Pancreas (tissue), 10 donors: ENCODE measurements at regions not wholly inside any gene's neighbourhood (a gene's known extent, or its start where the extent isn't known, plus 50 kb on each side); places are given as distances from the start of the nearest gene placed in this dataset.

Experiments
- ATAC-seq, 4 donors: fragments of 200-7000 bp; cut with Tn5 transposase; one replicate each; pipeline versions ENCODE4 v1.8.0 to v1.9.1; 2020; ENCODE audit warnings: mild to moderate bottlenecking in 4 of 4, moderate library complexity in 4 of 4
- DNase-seq, 6 donors: peaks; one replicate each; pipeline ENCODE4 v3.0.0-alpha.2; 2020
- FAIRE-seq: peaks from 2 replicates; lab custom pipeline; 2012; peaks lifted over from hg19 to GRCh38; lab: Jason Lieb, UNC
- H3K27ac ChIP-seq, 4 donors: fragments of 200-600 bp; sonication (generic); 1 replicate in 3 of 4; 2 replicates in 1 of 4; pipeline versions ENCODE4 v1.5.0 to v1.8.0; 2020
- H3K27me3 ChIP-seq, 4 donors: fragments of 200-600 bp; one replicate each; pipeline ENCODE4 v1.8.0; 2021
- H3K36me3 ChIP-seq, 3 donors: fragments of 200-600 bp; sonication (generic) in 1 of 3; one replicate each; pipeline versions ENCODE4 v1.5.0 to v1.8.0; 2020 to 2021
- H3K4me1 ChIP-seq, 3 donors: fragments of 200-600 bp; one replicate each; pipeline ENCODE4 v1.8.0; 2021
- H3K4me3 ChIP-seq, 4 donors: fragments of 200-600 bp; sonication (generic) in 2 of 4; one replicate each; pipeline versions ENCODE4 v1.5.0 to v1.8.0; 2020 to 2021
- H3K9me3 ChIP-seq, 4 donors: fragments of 200-600 bp; one replicate each; pipeline ENCODE4 v1.8.0; 2021
- CTCF ChIP-seq, 4 donors: fragments of 200-600 bp; sonication (generic) in 3 of 4; IDR thresholded peaks; one replicate each; pipeline versions ENCODE4 v1.5.0 to v1.8.0; 2021; ENCODE audit warnings: antibody characterized with exemption in 4 of 4
- WGBS, 2 donors: extraction: QIAGEN DNeasy Blood & Tissue Kit; methylation state at CpG; one replicate each; pipeline ENCODE4 v1.1.7; 2013; 5-methylcytosine and 5-hydroxymethylcytosine counted together
- intact Hi-C, 3 donors: fragments of 100-400 bp; cut with DNase I; formaldehyde crosslinking; loops; one replicate each; pipeline versions ENCODE4 v1.11.1 to v1.14.2; 2022
- donor health status: healthy with polysubstance abuse.
- donor health status: DM: no; HTN: no; CAD: no; lungs with moderate emphysema.
- donor health status: DM: no; HTN: no; CAD: no.
- donor health status: control.
- donor health status: control.
- donor health status: Bipolar disorder and iron deficiency.
- donor health status: DM: yes; HTN: yes; CAD: no.
- donor health status: DM: no; HTN: no; CAD: no.
- donor health status: DM: no; HTN: no; CAD: no.
- donor health status: DM: yes; HTN: yes; CAD: no.

DNA sequence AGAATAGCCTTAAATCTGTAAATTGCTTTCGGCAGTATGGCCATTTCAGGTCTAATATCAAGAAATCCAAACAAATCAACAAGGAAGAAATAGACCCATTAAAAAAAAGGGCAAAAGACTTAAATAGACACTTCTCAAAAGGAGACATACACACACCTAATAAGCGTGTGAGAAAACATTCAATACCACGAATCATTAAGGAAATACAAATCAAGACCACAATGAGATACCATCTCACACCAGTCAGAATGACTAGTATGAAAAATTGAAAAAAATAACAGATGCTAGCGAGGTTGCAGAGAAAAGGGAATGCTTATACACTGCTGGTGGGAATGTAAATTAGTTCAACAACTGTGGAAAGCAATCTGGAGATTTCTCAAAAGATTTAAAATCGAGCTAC lies 243.2 kb downstream of the DSEL start:
- intact Hi-C loops = no loop called here

DNA sequence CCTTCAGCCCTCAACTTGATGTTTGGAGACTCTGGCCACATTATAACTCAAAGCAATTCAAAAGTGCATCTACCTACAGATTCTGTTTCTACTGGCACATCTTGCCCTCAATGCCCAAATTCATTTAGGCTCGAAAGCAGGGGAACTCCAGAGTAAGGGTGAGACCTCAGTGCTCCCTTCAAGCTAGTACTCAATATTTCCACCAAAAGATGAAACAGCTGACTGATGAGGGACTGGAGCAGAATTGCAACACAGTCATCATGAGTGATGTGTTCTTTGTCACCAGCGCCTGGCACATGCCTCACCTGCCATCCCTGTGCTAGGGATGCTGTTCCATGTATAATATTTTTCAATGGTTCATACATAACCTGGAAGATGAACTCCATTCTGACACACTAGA lies 247.3 kb downstream of the DSEL start:
- no peak for ATAC-seq
- no peak for TF ChIP-seq CTCF (IDR thresholded peaks at IDR 0.05)
- H3K27me3 ChIP-seq = no peaks in the 10 kb centered on the region
- no peak for FAIRE-seq
- no peak overlapping the region for H3K4me3 ChIP-seq
- no peak for DNase-seq
- H3K4me1 ChIP-seq = no peaks in the 10 kb centered on the region
- H3K36me3 ChIP-seq = no peaks in the 10 kb centered on the region
- H3K27ac ChIP-seq = no peak overlapping the region
- no peaks in the 10 kb centered on the region for H3K9me3 ChIP-seq
- 43 to 62% methylated on average over 2 of the region's 2 CpGs for WGBS, 2 donors
- intact Hi-C loops = no loop called here

More for the DNA sequence above, 243.2 kb downstream of the DSEL start:
- DNase-seq (no peak), FAIRE-seq (no peak), ATAC-seq (no peak)
- no peak for TF ChIP-seq CTCF (IDR thresholded peaks at IDR 0.05)
- no peaks in the 10 kb centered on the region for H3K36me3 ChIP-seq
- no peak overlapping the region for H3K4me3 ChIP-seq
- WGBS, 2 donors = 57 to 75% methylated on average over 5 of the region's 5 CpGs
- H3K9me3 ChIP-seq = no peaks in the 10 kb centered on the region
- no peaks in the 10 kb centered on the region for H3K4me1 ChIP-seq
- H3K27me3 ChIP-seq = no peaks in the 10 kb centered on the region
- no peak overlapping the region for H3K27ac ChIP-seq

DNA sequence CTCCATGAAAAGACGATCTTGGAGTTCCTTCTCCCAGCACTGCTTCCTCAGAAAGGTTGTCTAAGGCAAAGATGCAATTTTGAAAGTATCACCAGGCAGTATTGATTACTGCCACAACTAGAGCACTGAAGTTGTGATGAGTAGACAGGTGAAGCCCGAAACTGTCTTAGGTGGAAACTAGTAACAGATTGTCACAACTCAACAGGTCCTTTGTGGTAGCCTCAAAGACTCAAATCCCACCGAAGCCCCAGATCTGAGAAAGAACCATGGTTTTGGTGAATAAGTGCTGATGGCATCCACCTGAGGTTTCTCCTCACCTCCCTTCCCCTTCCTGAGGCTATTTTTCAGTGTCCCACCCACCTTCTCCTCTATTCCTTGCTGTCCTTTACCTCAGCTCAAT lies 248.0 kb downstream of the DSEL start:
- DNase-seq (no peak), ATAC-seq (no peak), FAIRE-seq (no peak)
- Histone ChIP-seq H3K4me1 (no peaks in the 10 kb centered on the region), H3K36me3 (no peaks in the 10 kb centered on the region), H3K9me3 (no peaks in the 10 kb centered on the region), H3K27ac (no peak overlapping the region), H3K27me3 (no peaks in the 10 kb centered on the region), H3K4me3 (no peak overlapping the region)
- TF ChIP-seq CTCF (IDR thresholded peaks at IDR 0.05) = no peak
- 51 to 56% methylated on average over 3 of the region's 3 CpGs for WGBS, 2 donors
- intact Hi-C loops = no loop called here

GRCh38 chr18:67266246-67267237 lies 250.0 kb downstream of the DSEL start:
- Histone ChIP-seq H3K36me3 (no peaks in the 10 kb centered on the region), H3K27me3 (no peaks in the 10 kb centered on the region), H3K4me1 (no peaks in the 10 kb centered on the region), H3K27ac (no peak overlapping the region), H3K4me3 (no peak overlapping the region), H3K9me3 (no peaks in the 10 kb centered on the region)
- no peak for FAIRE-seq
- TF ChIP-seq CTCF (IDR thresholded peaks at IDR 0.05) = no peak
- WGBS, 2 donors = 47 to 51% methylated on average over 5 of the region's 5 CpGs
- ATAC-seq = no peak
- intact Hi-C loops = no loop called here
- DNase-seq = no peak
